ENCODE measurements at regions not wholly inside any gene's neighbourhood (a gene's known extent, or its start where the extent isn't known, plus 50 kb on each side); places are given as distances from the start of the nearest gene placed in this dataset.

GRCh38 chr10:43980715-43981114 is 332.0 kb upstream of the ZNF32 start (continued):
- TF ChIP-seq CHD1 (IDR thresholded peaks at IDR 0.05; ENCODE audit: low read depth, low read length) (no peak), SRF (IDR thresholded peaks at IDR 0.05; ENCODE audit: low read depth, low read length) (no peak), RNF2 (IDR thresholded peaks at IDR 0.05; ENCODE audit: borderline replicate concordance, low read depth, low read length, missing control alignments, poor library complexity, severe bottlenecking) (no peak), RAD21 (IDR thresholded peaks at IDR 0.05 in 1 of 2, conservative IDR thresholded peaks at IDR 0.05 in 1 of 2; ENCODE audit: low read depth in 2 of 2, low read length in 2 of 2) (no peak), KDM1A (IDR thresholded peaks at IDR 0.05; ENCODE audit: borderline replicate concordance, low read length) (peak; percentile 49; the same call in 1 of the 2 replicates), POLR2AphosphoS5 (IDR thresholded peaks at IDR 0.05; ENCODE audit: low read depth, low read length) (no peak)

Data from H1 (cell line).